GM19025 (cell line): ENCODE measurements at regions not wholly inside any gene's neighbourhood (a gene's known extent, or its start where the extent isn't known, plus 50 kb on each side); places are given as distances from the start of the nearest gene placed in this dataset.

Experiments used
- ATAC-seq: cut with Tn5 transposase; IDR thresholded peaks from one replicate; pipeline ENCODE4 v1.9.1; 2021; ENCODE audit warnings: mild to moderate bottlenecking, low read depth, moderate library complexity; ENCODE audit not compliant: unreplicated experiment

- ATAC-seq, result no peak
Measured at GRCh38 chr1:228913626-228914414, 178.5 kb downstream of the RHOU start.

- no peak for ATAC-seq
Measured at GRCh38 chr1:228914700-228915099, 179.4 kb downstream of the RHOU start.

GRCh38 chr1:228917342-228917741, 182.1 kb downstream of the RHOU start:
- no peak for ATAC-seq

GRCh38 chr1:228917755-228918154, 182.5 kb downstream of the RHOU start:
- no peak for ATAC-seq

- no peak for ATAC-seq
Measured at GRCh38 chr1:228918335-228918734, 183.1 kb downstream of the RHOU start.

- ATAC-seq, result no peak
Measured at GRCh38 chr1:228919914-228920313, 184.6 kb downstream of the RHOU start.

GRCh38 chr1:228920831-228921230, 185.6 kb downstream of the RHOU start:
- ATAC-seq, result no peak

GRCh38 chr1:228921481-228921880, 186.2 kb downstream of the RHOU start:
- ATAC-seq, result no peak

- ATAC-seq, result no peak
Measured at GRCh38 chr1:228922722-228923376, 187.6 kb downstream of the RHOU start.

- no peak for ATAC-seq
Measured at GRCh38 chr1:228923973-228924686, 188.9 kb downstream of the RHOU start.

GRCh38 chr1:228925691-228926090, 190.4 kb downstream of the RHOU start:
- no peak for ATAC-seq

GRCh38 chr1:228927421-228927820, 192.1 kb downstream of the RHOU start:
- no peak for ATAC-seq

GRCh38 chr1:228927946-228928898, 192.9 kb downstream of the RHOU start:
- ATAC-seq, result no peak

- no peak for ATAC-seq
Measured at GRCh38 chr1:228929476-228930027, 194.3 kb downstream of the RHOU start.

- no peak for ATAC-seq
Measured at GRCh38 chr1:228930479-228930957, 195.2 kb downstream of the RHOU start.

GRCh38 chr1:228933753-228934152, 198.5 kb downstream of the RHOU start:
- ATAC-seq, result no peak

- no peak for ATAC-seq
Measured at GRCh38 chr1:228935198-228935663, 200.0 kb downstream of the RHOU start.

- no peak for ATAC-seq
Measured at GRCh38 chr1:228935855-228936727, 200.8 kb downstream of the RHOU start.

GRCh38 chr1:228936881-228937280, 201.6 kb downstream of the RHOU start:
- no peak for ATAC-seq
